NOMO-1 treated with DMSO at 0.1 percent for 48 hours (cell line): ENCODE measurements at regions not wholly inside any gene's neighbourhood (a gene's known extent, or its start where the extent isn't known, plus 50 kb on each side); places are given as distances from the start of the nearest gene placed in this dataset.
A peak's percentile ranks its signal among the peaks of the same experiment; 100 is the strongest.

ENCODE experiments used
- DNase-seq: peaks from one replicate; lab custom pipeline; 2025; ENCODE audit not compliant: unreplicated experiment; lab: John Stamatoyannopoulos, UW

- DNase-seq = no peak
These were observed 431.5 kb downstream of the HACE1 start for GRCh38 chr6:104428184-104428583.

- no peak for DNase-seq
These were observed 436.0 kb downstream of the HACE1 start for GRCh38 chr6:104423691-104424090.

GRCh38 chr6:104421650-104422049 lies 438.1 kb downstream of the HACE1 start:
- no peak for DNase-seq

- DNase-seq = no peak
These were observed 440.9 kb downstream of the HACE1 start for GRCh38 chr6:104418839-104419238.

GRCh38 chr6:104418125-104418524 lies 441.6 kb downstream of the HACE1 start:
- peak; percentile 89 for DNase-seq

- DNase-seq = no peak
These were observed 445.0 kb downstream of the HACE1 start for GRCh38 chr6:104414723-104415122.

GRCh38 chr6:104413767-104414166 lies 446.0 kb downstream of the HACE1 start:
- DNase-seq = no peak

GRCh38 chr6:104411302-104411701 lies 448.4 kb downstream of the HACE1 start:
- DNase-seq = no peak

GRCh38 chr6:104409913-104410312 lies 449.8 kb downstream of the HACE1 start:
- peak; percentile 62 for DNase-seq

- no peak for DNase-seq
These were observed 451.8 kb downstream of the HACE1 start for GRCh38 chr6:104407957-104408356.

GRCh38 chr6:104404377-104404776 lies 455.3 kb downstream of the HACE1 start:
- peak; percentile 60 for DNase-seq

GRCh38 chr6:104402572-104402971 lies 457.1 kb downstream of the HACE1 start:
- DNase-seq = no peak

GRCh38 chr6:104401926-104402325 lies 457.8 kb downstream of the HACE1 start:
- DNase-seq = no peak

GRCh38 chr6:104400844-104401243 lies 458.9 kb downstream of the HACE1 start:
- no peak for DNase-seq

GRCh38 chr6:104396077-104396476 lies 463.6 kb downstream of the HACE1 start:
- peak; percentile 80 for DNase-seq

GRCh38 chr6:104381907-104382306 lies 477.8 kb downstream of the HACE1 start:
- no peak for DNase-seq

- no peak for DNase-seq
These were observed 494.1 kb downstream of the HACE1 start for GRCh38 chr6:104365451-104366234.

- DNase-seq = peak; percentile 11
These were observed 501.8 kb downstream of the HACE1 start for GRCh38 chr6:104357928-104358327.

- no peak for DNase-seq
These were observed 503.5 kb downstream of the HACE1 start for GRCh38 chr6:104356197-104356596.

- DNase-seq = no peak
These were observed 510.5 kb downstream of the HACE1 start for GRCh38 chr6:104349191-104349590.

- no peak for DNase-seq
These were observed 515.5 kb downstream of the HACE1 start for GRCh38 chr6:104344223-104344622.

GRCh38 chr6:104332364-104332763 lies 527.4 kb downstream of the HACE1 start:
- no peak for DNase-seq
